ENCODE measurements at regions not wholly inside any gene's neighbourhood (a gene's known extent, or its start where the extent isn't known, plus 50 kb on each side); places are given as distances from the start of the nearest gene placed in this dataset.

DNA sequence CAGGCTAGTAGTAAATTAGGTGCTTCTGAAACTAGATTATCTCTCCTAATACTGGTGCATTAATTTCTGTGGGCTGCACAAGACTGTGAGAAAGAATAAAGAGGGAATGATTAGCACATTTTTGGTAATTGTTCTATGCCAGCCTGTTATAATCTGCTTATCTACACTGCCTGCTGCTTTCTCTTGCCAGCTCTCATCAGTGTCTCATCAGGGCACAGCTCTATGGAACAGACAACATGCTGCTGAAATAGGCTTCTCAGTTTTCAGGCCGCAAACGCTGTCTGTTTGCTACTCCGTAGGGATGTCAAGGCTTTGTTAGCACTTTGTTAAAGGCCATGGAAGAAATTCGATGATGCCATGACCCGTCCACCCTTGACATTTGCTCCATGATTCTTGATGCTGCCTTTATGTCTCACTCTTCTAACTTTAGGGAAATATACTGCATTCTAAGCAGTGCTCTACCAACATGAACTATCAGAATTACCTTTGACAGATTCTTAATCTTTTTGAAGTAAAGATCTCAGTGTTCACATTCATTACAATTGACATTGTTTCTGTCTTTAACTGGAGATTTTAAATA is 84.0 kb upstream of the PRR20A start:
- Histone ChIP-seq H3K9me3 (no peaks in the 10 kb centered on the region), H3K4me1 (no peaks in the 10 kb centered on the region), H3K27ac (no peak overlapping the region), H3K36me3 (no peaks in the 10 kb centered on the region), H3K27me3 (no peaks in the 10 kb centered on the region), H3K4me3 (no peak overlapping the region)
- TF ChIP-seq, protein P1, sequence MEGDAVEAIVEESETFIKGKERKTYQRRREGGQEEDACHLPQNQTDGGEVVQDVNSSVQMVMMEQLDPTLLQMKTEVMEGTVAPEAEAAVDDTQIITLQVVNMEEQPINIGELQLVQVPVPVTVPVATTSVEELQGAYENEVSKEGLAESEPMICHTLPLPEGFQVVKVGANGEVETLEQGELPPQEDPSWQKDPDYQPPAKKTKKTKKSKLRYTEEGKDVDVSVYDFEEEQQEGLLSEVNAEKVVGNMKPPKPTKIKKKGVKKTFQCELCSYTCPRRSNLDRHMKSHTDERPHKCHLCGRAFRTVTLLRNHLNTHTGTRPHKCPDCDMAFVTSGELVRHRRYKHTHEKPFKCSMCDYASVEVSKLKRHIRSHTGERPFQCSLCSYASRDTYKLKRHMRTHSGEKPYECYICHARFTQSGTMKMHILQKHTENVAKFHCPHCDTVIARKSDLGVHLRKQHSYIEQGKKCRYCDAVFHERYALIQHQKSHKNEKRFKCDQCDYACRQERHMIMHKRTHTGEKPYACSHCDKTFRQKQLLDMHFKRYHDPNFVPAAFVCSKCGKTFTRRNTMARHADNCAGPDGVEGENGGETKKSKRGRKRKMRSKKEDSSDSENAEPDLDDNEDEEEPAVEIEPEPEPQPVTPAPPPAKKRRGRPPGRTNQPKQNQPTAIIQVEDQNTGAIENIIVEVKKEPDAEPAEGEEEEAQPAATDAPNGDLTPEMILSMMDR (IDR thresholded peaks at IDR 0.05), result no peak
- no peak for TF ChIP-seq POLR2A (IDR thresholded peaks at IDR 0.05)
- DNase-seq, result no peak

DNA sequence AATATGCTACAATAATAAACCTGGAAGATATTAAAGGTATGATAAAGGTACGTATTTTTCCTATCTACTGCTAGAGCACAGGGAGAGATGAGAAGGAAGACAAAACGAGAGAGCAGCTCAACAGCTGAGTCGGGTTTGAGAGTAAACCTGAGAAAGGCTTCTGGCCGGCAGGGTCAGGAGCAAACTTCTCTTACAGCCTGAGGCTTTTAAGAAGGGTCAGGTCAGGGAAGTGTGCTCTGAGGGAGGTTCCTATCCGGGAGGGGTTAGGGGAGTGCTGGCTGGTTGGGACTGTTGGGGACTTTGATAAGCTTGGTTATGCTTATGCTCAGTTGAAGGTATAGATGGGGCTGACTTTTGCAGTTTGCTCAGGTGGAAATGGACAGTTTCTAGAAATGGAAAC is 77.7 kb upstream of the PRR20A start:
- no peak overlapping the region for H3K27ac ChIP-seq
- no peak for DNase-seq
- H3K4me3 ChIP-seq, result no peak overlapping the region
- no peaks in the 10 kb centered on the region for H3K9me3 ChIP-seq
- H3K36me3 ChIP-seq, result no peaks in the 10 kb centered on the region
- TF ChIP-seq POLR2A (IDR thresholded peaks at IDR 0.05), result no peak
- TF ChIP-seq, protein P1 (IDR thresholded peaks at IDR 0.05), result no peak
- no peaks in the 10 kb centered on the region for H3K4me1 ChIP-seq
- H3K27me3 ChIP-seq, result no peaks in the 10 kb centered on the region

DNA sequence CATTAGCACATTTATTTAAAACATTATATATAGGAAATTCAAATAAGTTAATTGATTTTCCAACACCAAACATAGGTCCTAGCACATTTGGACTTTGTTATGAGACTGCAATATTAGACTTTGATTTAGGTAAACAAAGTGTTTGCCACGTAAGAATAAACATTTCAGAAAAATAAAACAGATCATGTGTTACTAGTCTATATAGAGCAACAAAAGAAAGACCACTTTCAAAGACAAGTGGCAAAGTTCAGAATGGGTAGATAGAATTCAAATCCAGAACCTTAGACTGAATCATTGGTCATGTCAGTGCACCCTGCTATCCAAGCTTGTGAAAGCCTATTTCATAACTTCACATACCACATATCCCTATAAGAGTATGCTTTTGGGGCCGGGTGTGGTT is 66.7 kb upstream of the PRR20A start:
- Histone ChIP-seq H3K27me3 (no peaks in the 10 kb centered on the region), H3K27ac (no peak overlapping the region), H3K36me3 (no peaks in the 10 kb centered on the region), H3K9me3 (no peaks in the 10 kb centered on the region), H3K4me1 (no peaks in the 10 kb centered on the region), H3K4me3 (no peak overlapping the region)
- no peak for DNase-seq
- no peak for TF ChIP-seq POLR2A (IDR thresholded peaks at IDR 0.05)
- TF ChIP-seq, protein P1 (IDR thresholded peaks at IDR 0.05), result no peak

DNA sequence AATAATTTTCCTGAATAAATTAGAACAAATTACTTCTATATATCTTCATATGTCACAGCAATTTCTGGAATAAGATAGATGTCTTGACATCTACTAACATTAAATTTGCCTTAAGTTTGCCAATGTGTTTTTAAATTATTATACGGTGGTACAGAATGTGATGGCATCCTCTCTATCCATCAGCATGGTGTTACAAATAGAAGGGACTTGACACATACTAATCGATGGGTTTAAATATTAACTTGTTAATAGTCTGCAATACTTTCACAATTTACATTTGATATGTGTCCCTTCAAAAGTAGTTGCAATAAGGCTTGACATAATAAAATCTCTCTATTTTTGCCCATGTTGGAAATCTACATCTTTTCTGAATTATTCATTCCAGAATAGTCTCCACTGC is 65.1 kb upstream of the PRR20A start:
- no peaks in the 10 kb centered on the region for H3K4me1 ChIP-seq
- H3K4me3 ChIP-seq, result no peak overlapping the region
- H3K27me3 ChIP-seq, result no peaks in the 10 kb centered on the region
- TF ChIP-seq, protein P1 (IDR thresholded peaks at IDR 0.05), result no peak
- TF ChIP-seq POLR2A (IDR thresholded peaks at IDR 0.05), result no peak
- H3K9me3 ChIP-seq, result no peaks in the 10 kb centered on the region
- no peak for DNase-seq
- no peak overlapping the region for H3K27ac ChIP-seq
- H3K36me3 ChIP-seq, result no peaks in the 10 kb centered on the region

- no peaks in the 10 kb centered on the region for H3K36me3 ChIP-seq
- no peak for TF ChIP-seq POLR2A (IDR thresholded peaks at IDR 0.05)
- TF ChIP-seq, protein P1 (IDR thresholded peaks at IDR 0.05), result no peak
- no peak for DNase-seq
- H3K4me1 ChIP-seq, result no peaks in the 10 kb centered on the region
- no peak overlapping the region for H3K4me3 ChIP-seq
- H3K27ac ChIP-seq, result no peak overlapping the region
- H3K9me3 ChIP-seq, result no peaks in the 10 kb centered on the region
- H3K27me3 ChIP-seq, result no peaks in the 10 kb centered on the region
These were observed 53.7 kb upstream of the PRR20A start for GRCh38 chr13:57087006-57087405.

Small RNA genes in the stretch of these regions (small RNA-seq; reads per million reads assigned to genes)
- gene MIR5007, result 0 reads per million in 2 donors
- gene RF02271, result 0 reads per million in 2 donors

Data from Peyer's patch (tissue), 4 donors.